ENCODE measurements at regions not wholly inside any gene's neighbourhood (a gene's known extent, or its start where the extent isn't known, plus 50 kb on each side); places are given as distances from the start of the nearest gene placed in this dataset.

DNA sequence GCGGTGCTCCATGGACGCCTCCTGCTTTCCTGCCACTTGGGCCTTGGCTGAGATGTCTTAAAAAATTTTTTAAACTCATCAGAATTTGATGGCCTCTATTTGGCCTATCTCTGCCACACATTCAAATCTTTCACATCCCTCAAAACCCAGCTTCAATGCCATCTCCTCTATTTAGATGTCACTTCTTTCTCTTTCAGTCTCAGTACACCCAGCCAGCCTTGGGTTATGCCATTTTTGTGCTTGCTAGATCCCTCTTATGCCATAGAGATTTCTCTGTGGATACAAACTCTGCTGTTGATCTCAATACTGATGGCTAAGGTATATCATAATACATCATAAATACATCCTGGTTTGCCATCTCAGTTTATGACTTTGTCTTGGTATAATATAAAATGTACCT is 222.3 kb upstream of the TPRG1 start:
- TF ChIP-seq CTCF (IDR thresholded peaks at IDR 0.05): no peak
- TF ChIP-seq POLR2AphosphoS5 (IDR thresholded peaks at IDR 0.05; ENCODE audit: low read depth, low read length): no peak
- no peak for TF ChIP-seq SIN3A (IDR thresholded peaks at IDR 0.05; ENCODE audit: borderline replicate concordance, insufficient read depth, low read depth, low read length)
- TF ChIP-seq REST (IDR thresholded peaks at IDR 0.05; ENCODE audit: insufficient read depth in 1 of 2, low read depth in 2 of 2, low read length in 1 of 2): no peak
